Activated CD8-positive, alpha-beta memory T cell treated with anti-CD3 and anti-CD28 coated beads, Interleukin-2, amount 50 U/mL, for 24 hours (primary cell): ENCODE measurements at regions not wholly inside any gene's neighbourhood (a gene's known extent, or its start where the extent isn't known, plus 50 kb on each side); places are given as distances from the start of the nearest gene placed in this dataset.
"Not testable (repeated sequence)": the region's sequence is repeated elsewhere in the genome, so short reads cannot be mapped to it uniquely, and the experiment has no call there.

ENCODE experiments used
- DNase-seq: peaks from one replicate; pipeline ENCODE4 v3.0.0-alpha.2; 2020; ENCODE audit errors: extremely low read depth

DNA sequence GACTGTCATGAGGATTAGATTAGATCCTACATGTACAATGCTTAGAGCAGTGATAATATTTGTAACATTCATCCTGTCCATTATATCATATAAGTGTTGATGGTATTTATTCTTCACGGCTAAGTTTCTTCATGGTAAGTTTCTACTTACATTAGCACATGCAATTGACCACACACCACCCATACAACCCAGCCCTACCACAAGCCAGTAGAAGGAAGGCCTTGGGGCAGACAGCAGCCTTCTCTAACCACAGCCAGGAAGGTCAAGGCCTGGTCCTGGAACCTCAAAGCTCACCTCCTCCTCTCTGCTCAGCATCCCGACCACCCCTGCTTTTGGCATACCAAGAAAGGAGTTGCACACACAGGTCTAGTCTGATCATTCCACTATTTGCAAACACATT is 245.2 kb upstream of the SDK2 start:
- no peak for DNase-seq

DNA sequence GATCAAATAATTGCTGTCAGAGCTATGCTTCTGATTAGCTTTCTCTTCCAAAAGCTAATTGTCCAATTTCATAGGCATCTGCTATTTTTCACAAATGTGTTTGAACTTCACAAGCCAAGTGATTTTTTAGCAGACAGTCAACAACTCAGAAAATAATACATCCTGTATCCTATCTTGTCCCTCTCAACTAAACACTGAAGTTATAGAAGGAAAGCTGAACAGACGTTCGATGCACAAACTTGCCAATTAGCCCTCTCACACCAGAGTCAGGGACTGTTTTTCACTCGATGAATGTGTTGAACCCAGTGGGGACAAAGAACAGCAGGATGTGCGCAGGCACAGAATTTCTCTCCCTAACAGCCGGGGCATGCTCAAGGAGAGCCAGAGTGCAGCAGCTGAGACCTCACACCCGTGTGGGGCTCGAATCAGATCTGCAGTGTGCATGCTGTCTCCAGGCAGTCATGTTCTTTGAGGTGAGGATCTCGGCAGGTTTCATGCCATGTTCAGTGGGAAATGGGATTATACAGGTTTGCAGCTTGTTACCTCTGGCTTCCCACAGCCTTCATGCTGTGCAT is 246.7 kb upstream of the SDK2 start:
- DNase-seq: no peak

- DNase-seq: no peak
These were observed 250.9 kb upstream of the SDK2 start for GRCh38 chr17:73895157-73895556.

GRCh38 chr17:73896966-73897365 is 252.7 kb upstream of the SDK2 start:
- DNase-seq: no peak

DNA sequence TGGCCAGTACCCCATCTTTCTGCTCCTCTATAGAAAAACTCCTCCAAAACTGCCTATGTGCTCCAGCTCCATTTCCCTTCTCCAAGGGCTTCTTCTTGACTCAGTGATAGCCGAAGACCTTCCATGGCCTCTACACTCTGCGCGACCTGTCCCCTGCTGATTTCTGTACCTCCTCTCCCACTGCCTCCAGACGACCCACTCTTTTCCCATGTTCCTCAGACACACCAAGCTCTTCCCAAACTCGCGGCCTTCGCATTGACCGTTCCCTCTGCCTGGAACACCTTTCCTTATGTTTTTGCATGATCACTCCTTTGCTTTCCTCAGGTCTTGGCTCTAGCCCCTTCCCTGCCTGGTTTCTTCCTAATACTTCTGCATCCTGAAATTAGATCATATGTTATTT is 255.6 kb upstream of the SDK2 start:
- DNase-seq: no peak

GRCh38 chr17:73900516-73900915 is 256.3 kb upstream of the SDK2 start:
- DNase-seq: no peak

DNA sequence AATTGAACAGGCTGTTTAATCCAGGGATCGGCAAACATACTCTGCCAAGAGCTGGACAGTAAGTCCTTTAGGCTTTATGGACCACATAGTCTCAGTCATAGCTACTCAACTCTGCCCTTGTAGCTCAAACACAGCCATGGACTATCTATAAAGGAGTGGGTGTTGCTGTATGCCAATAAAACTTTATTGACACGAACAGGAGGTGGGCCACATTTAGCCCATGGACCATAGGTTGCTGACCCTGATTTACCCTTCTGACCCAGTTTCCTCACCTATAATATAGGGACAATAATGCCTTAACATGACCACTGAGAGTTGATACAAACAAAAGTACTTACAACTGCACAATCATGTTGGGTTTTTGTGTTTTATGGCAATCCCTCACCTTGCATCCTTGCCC is 257.0 kb upstream of the SDK2 start:
- no peak for DNase-seq

- no peak for DNase-seq
These were observed 257.6 kb upstream of the SDK2 start for GRCh38 chr17:73901661-73902415.

DNA sequence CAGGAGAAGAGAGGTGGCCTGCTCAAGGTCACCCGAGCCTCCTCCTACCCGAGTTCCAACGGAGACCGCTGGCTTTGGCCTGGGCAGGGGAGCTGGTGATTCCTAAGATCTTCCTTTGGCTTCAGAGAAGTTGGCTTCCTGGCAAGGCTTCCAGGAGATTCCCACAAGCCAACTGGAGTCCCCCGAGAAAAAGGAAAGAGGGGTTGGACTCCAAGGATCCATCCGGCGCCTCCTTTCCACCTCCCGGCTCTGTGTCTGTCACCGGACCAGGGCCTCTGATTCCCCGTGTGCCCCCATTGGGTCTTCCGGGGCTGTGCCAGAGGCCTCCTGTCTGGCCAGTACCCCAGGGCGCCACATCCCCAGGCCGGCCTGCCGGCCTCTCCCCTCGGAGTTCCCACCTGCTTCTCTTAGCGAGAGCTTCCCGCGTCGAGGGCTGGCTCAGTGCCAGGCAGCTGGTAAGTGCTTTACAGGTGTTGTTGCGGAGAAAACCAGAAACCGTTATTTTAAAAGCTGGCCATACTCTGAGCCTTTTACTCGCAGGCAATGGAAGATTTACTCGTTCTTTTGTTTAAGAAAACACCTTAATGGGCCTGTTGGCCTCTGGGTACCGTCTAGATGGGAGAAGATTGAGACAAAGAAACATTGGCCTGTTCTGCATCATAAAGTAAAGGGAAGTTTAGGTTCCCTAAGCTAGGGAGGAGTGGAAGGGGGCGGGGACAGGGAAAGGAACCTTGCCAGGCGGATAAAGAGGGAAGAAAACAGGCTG is 258.4 kb upstream of the SDK2 start:
- DNase-seq: no peak

GRCh38 chr17:73906896-73907870 is 262.9 kb upstream of the SDK2 start:
- no peak for DNase-seq

- DNase-seq: no peak
These were observed 264.9 kb upstream of the SDK2 start for GRCh38 chr17:73909186-73909585.

DNA sequence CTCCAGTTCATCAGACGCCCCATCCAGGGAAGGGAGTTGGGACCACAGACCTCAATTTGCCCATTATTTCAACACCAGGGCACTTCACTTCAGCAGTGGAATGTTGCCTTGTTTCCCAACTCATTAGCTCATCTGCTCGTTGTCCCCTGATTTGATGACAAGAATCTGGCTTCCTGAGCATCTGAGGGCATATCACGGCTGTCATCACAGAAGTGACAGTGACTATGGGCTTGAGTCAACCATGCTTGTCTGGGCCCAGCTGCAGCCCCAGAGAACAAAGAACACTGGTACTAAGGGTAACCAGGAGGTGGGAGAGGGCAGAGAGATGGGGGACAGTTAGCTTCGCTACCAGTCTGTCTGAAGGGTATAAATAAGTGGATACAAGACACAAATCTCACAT is 266.0 kb upstream of the SDK2 start:
- no peak for DNase-seq

DNA sequence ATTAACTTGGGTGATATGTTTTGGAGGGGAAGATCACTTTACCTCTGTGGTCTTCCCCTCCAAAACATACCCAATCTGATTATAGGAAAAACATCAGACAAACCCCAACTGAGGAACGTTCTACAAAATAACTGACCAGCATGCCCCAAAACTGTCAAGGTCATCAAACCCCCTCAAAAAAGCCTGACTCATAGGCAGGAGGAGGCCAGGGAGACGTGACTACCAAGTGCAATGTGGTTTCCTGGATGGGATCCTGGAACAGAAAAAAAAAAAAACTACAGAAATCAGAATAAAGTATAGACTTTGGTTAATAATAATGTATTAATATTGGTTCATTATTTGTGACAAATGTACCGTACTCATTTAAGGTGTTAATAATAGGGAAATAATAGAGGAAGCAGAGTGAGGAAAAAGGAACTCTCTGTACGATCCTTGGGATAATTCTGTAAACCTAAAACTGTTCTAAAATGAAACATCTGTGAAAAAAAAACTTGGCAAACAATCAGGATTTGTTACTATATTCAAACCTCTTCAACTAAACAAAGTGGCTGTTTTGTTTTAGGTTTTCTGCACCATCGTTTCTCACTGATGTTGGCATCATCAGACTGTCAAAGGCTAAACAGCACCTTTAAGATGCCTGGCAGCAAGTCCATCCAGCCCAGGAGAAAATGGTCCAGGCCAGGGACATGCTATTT is 266.7 kb upstream of the SDK2 start:
- no peak for DNase-seq

GRCh38 chr17:73911726-73912372 is 267.6 kb upstream of the SDK2 start:
- DNase-seq: no peak

- no peak for DNase-seq
These were observed 268.1 kb upstream of the SDK2 start for GRCh38 chr17:73912373-73912746.

DNA sequence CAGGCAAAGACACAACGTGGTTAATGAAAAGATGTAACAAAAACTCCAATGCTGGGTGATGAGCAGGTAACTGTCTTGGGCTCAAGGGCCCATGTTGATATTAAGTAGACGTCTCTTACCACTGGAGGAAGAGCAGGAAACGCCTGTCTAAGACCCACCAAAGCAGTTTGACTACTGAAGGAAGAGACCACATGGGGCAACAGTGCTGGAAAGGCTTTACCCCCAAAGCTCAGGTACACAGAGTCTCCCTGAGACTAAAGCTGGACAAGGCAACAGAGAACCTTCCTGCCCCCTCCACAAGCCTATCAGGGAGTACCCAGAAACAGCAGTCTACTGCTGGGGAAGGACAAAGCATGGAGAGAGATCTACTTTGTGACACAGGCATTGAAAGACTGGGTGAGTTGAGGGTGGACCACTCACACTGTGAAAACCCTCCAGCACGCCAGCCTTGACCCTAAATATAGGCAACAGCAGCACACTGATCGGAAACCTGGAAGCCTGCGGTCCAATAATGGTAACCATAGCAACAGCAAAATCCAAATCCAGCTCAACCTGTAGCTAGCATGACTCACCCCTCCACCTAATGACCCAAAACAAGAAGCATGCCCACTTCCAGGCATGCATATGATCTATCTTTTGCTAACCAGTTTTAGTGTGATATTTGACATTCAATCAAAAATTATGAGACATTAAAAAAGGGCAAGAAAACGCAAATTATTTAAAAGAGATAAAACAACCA is 270.5 kb upstream of the SDK2 start:
- DNase-seq: no peak

GRCh38 chr17:73919033-73919432 is 274.8 kb upstream of the SDK2 start:
- not testable (repeated sequence) for DNase-seq

DNA sequence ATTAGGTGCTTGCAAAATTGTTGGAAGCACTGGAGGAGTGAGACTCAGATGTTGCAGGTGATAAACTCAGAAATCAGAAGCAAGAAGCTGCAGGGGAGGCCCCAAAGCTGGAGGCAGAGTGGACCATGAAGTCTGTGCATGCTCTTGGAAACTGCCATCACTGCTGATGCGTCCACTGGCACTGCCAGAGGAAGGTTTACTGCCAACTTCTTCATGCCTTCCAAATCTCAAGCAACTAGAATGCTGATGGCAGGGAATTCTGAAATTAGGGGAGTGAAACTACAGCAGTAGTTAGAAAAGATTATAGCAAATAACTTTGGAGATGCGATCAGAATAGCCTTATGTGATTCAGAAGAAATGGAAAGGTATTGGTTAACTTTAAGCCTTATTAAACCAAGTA is 277.1 kb upstream of the SDK2 start:
- no peak for DNase-seq

- DNase-seq: no peak
These were observed 279.2 kb upstream of the RPL38 start for GRCh38 chr17:73924114-73924908.

- no peak for DNase-seq
These were observed 278.6 kb upstream of the RPL38 start for GRCh38 chr17:73924909-73925186.
